Stomach (tissue), 8 donors: ENCODE measurements at regions not wholly inside any gene's neighbourhood (a gene's known extent, or its start where the extent isn't known, plus 50 kb on each side); places are given as distances from the start of the nearest gene placed in this dataset.
"Not testable (repeated sequence)": the region's sequence is repeated elsewhere in the genome, so short reads cannot be mapped to it uniquely, and the experiment has no call there.

Experiments used
- DNase-seq, 2 donors: peaks; one replicate each; pipeline versions ENCODE4 v3.0.0 to v3.0.0-alpha.2; 2013 to 2019
- H3K27ac ChIP-seq, 5 donors: fragments of 200-600 bp in 4 of 5; sonication (generic) in 4 of 5; one replicate each; pipeline ENCODE4 v1.5.1; 2013 to 2019; ENCODE audit warnings: mild to moderate bottlenecking in 1 of 5, moderate library complexity in 1 of 5
- H3K27me3 ChIP-seq, 3 donors: fragments of 200-600 bp; sonication (generic); one replicate each; pipeline ENCODE4 v1.5.1; 2017 to 2019; ENCODE audit warnings: mixed run types in 1 of 3
- H3K36me3 ChIP-seq, 4 donors: fragments of 200-600 bp; sonication (generic); 1 replicate in 3 of 4; 2 replicates in 1 of 4; pipeline ENCODE4 v1.5.1; 2016 to 2019
- H3K4me1 ChIP-seq, 4 donors: fragments of 200-600 bp; sonication (generic); one replicate each; pipeline ENCODE4 v1.5.1; 2016 to 2019
- H3K4me3 ChIP-seq, 4 donors: fragments of 200-600 bp; sonication (generic) in 3 of 4; one replicate each; pipeline ENCODE4 v1.5.1; 2016 to 2019; ENCODE audit warnings: mild to moderate bottlenecking in 1 of 4
- H3K9me3 ChIP-seq, 4 donors: fragments of 200-600 bp; sonication (generic); one replicate each; pipeline ENCODE4 v1.5.1; 2016 to 2019
- EP300 ChIP-seq: sonication (generic); formaldehyde crosslinking; IDR thresholded peaks from one replicate; pipeline ENCODE4 v1.6.1; 2017; ENCODE audit warnings: antibody characterized with exemption
- POLR2A ChIP-seq, 4 donors: fragments of 450-650 bp; IDR thresholded peaks; one replicate each; pipeline ENCODE4 v1.6.1; 2016; ENCODE audit warnings: antibody characterized with exemption in 4 of 4, control low read depth in 2 of 4, mild to moderate bottlenecking in 1 of 4, moderate library complexity in 1 of 4
- POLR2AphosphoS5 ChIP-seq, 3 donors: sonication (generic); formaldehyde crosslinking; IDR thresholded peaks; one replicate each; pipeline ENCODE4 v1.6.1; 2016; ENCODE audit warnings: antibody characterized with exemption in 3 of 3
- WGBS, 5 donors: extraction: QIAGEN DNeasy Blood & Tissue Kit in 3 of 5; methylation state at CpG; one replicate each; pipeline versions ENCODE4 v1.1.5 to v1.1.7; 2013 to 2018; 5-methylcytosine and 5-hydroxymethylcytosine counted together
- intact Hi-C: fragments of 100-400 bp; cut with DNase I; formaldehyde crosslinking; loops from one replicate; pipeline ENCODE4 v1.15.1; 2023; ENCODE audit warnings: low total_unique reads
- TF ChIP-seq, protein P1 (sequence below), 7 experiments: fragments of 450-650 bp in 4 of 7; fragments of 200-600 bp in 3 of 7; sonication (generic) in 3 of 7; IDR thresholded peaks; one replicate each; pipeline ENCODE4 v1.5.1; 2016 to 2019; ENCODE audit warnings: antibody characterized with exemption in 7 of 7, control low read depth in 2 of 7, mild to moderate bottlenecking in 1 of 7
- donor health status: healthy with polysubstance abuse.
- donor health status: Bipolar disorder and iron deficiency.
- donor health status: healthy.

DNA sequence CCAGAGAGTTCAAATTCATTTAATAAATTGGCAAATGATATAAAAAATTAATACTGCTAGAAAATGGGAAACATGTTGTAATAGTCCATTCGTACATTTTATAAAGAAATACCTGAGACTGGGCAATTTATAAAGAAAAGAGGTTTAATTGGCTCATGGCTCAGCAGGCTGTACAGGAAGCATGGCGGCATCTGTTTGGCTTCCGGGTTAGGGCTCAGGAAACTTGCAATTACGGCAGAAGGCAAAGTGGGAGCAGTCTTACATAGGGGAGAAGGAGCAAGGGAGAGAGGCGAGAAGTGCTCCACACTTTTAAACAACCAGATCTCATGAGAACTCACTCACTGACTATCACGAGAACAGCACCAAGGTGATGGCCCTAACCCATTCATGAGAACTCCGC, 512.0 kb downstream of the DACH1 start:
- no peak for TF ChIP-seq POLR2A (IDR thresholded peaks at IDR 0.05)
- no peak for TF ChIP-seq EP300
- no peaks in the 10 kb centered on the region for H3K9me3 ChIP-seq
- WGBS, 5 donors, result 90 to 97% (median 94%) methylated on average over 7 of the region's 7 CpGs
- intact Hi-C loops, result no loop called here
- H3K4me3 ChIP-seq, result no peak overlapping the region
- H3K4me1 ChIP-seq, result no peaks in the 10 kb centered on the region
- H3K36me3 ChIP-seq, result no peaks in the 10 kb centered on the region
- H3K27ac ChIP-seq, result no peak overlapping the region
- DNase-seq, result no peak
- H3K27me3 ChIP-seq, result no peaks in the 10 kb centered on the region

DNA sequence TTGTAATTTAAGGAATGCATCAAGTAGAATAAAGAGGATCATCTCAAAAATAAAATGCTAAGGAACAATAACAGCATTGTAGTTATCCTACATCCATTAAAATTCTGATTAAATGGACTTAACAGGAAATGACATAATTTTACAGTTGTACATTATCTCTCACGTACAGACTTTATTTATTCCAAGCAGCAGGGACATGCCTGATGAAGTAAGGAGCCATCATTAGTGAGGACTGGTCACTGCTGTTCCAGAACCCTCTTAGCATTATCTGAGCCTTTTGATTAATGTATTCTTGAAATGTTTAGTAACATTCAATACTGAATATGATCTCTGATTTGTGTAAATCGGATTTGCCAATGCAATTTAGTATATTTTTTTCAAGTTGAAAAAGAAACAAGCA, 516.1 kb downstream of the DACH1 start:
- TF ChIP-seq POLR2AphosphoS5 (IDR thresholded peaks at IDR 0.05) (no peak), EP300 (no peak), POLR2A (IDR thresholded peaks at IDR 0.05) (no peak)
- TF ChIP-seq, protein P1, sequence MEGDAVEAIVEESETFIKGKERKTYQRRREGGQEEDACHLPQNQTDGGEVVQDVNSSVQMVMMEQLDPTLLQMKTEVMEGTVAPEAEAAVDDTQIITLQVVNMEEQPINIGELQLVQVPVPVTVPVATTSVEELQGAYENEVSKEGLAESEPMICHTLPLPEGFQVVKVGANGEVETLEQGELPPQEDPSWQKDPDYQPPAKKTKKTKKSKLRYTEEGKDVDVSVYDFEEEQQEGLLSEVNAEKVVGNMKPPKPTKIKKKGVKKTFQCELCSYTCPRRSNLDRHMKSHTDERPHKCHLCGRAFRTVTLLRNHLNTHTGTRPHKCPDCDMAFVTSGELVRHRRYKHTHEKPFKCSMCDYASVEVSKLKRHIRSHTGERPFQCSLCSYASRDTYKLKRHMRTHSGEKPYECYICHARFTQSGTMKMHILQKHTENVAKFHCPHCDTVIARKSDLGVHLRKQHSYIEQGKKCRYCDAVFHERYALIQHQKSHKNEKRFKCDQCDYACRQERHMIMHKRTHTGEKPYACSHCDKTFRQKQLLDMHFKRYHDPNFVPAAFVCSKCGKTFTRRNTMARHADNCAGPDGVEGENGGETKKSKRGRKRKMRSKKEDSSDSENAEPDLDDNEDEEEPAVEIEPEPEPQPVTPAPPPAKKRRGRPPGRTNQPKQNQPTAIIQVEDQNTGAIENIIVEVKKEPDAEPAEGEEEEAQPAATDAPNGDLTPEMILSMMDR (IDR thresholded peaks at IDR 0.05), result no peak
- H3K9me3 ChIP-seq, result peaks cover 0 to 4% (median 0%) of the 10 kb centered on the region in 4 donors
- DNase-seq, result no peak
- H3K27me3 ChIP-seq, result no peaks in the 10 kb centered on the region
- intact Hi-C loops, result no loop called here
- H3K4me1 ChIP-seq, result no peaks in the 10 kb centered on the region
- H3K27ac ChIP-seq, result no peak overlapping the region
- no peak overlapping the region for H3K4me3 ChIP-seq
- WGBS, 5 donors, result 69 to 83% (median 78%) methylated on average over 2 of the region's 2 CpGs
- H3K36me3 ChIP-seq, result no peaks in the 10 kb centered on the region

DNA sequence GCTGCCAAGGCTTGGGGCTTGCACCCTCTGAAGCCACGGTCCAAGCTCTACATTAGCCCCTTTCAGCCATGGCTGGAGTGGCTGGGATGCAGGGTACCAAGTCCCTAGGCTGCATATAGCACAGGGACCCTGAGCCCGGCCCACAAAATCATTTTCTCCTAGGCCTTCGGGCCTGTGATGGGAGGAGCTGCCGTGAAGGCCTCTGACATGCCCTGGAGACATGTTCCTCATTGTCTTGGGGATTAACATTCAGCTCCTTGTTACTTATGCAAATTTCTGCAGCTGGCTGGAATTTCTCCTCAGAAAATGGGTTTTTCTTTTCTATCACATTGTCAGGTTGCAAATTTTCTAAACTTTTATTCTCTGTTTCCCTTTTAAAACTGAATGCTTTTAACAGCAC, 521.1 kb downstream of the DACH1 start:
- 78 to 91% (median 89%) methylated on average over 4 of the region's 4 CpGs for WGBS, 5 donors
- H3K4me3 ChIP-seq, H3K27me3 ChIP-seq, DNase-seq, H3K36me3 ChIP-seq, intact Hi-C loops, H3K4me1 ChIP-seq, H3K27ac ChIP-seq: not testable (repeated sequence)
- H3K9me3 ChIP-seq, result peaks cover 0 to 12% (median 6%) of the 10 kb centered on the region in 4 donors

- DNase-seq, result no peak
- Histone ChIP-seq H3K27ac (no peak overlapping the region), H3K36me3 (no peaks in the 10 kb centered on the region), H3K27me3 (no peaks in the 10 kb centered on the region), H3K9me3 (peaks cover 0 to 5% (median 0%) of the 10 kb centered on the region in 4 donors), H3K4me1 (no peaks in the 10 kb centered on the region), H3K4me3 (no peak overlapping the region)
- intact Hi-C loops, result no loop called here
- no peak for TF ChIP-seq POLR2A (IDR thresholded peaks at IDR 0.05)
- TF ChIP-seq, protein P1 (IDR thresholded peaks at IDR 0.05), result no peak
- TF ChIP-seq POLR2AphosphoS5 (IDR thresholded peaks at IDR 0.05), result no peak
- no peak for TF ChIP-seq EP300
- WGBS, 5 donors, result 90 to 98% (median 94%) methylated on average over 1 of the region's 1 CpG
Observed at GRCh38 chr13:71339736-71340135, 527.3 kb downstream of the DACH1 start.

- DNase-seq, result no peak
- Histone ChIP-seq H3K4me3 (no peak overlapping the region), H3K36me3 (no peaks in the 10 kb centered on the region), H3K9me3 (no peaks in the 10 kb centered on the region), H3K27ac (no peak overlapping the region), H3K27me3 (no peaks in the 10 kb centered on the region), H3K4me1 (no peaks in the 10 kb centered on the region)
- WGBS, 5 donors, result 66 to 92% (median 85%) methylated on average over 1 of the region's 1 CpG
- intact Hi-C loops, result no loop called here
- no peak for TF ChIP-seq EP300
- TF ChIP-seq, protein P1 (IDR thresholded peaks at IDR 0.05), result no peak
Observed at GRCh38 chr13:71339005-71339404, 528.0 kb downstream of the DACH1 start.

- Histone ChIP-seq H3K4me3 (no peak overlapping the region), H3K36me3 (no peaks in the 10 kb centered on the region), H3K9me3 (no peaks in the 10 kb centered on the region), H3K27ac (no peak overlapping the region), H3K27me3 (no peaks in the 10 kb centered on the region), H3K4me1 (no peaks in the 10 kb centered on the region)
- WGBS, 5 donors, result 71 to 88% (median 83%) methylated on average over 3 of the region's 3 CpGs
- no peak for DNase-seq
- intact Hi-C loops, result no loop called here
- TF ChIP-seq, protein P1 (IDR thresholded peaks at IDR 0.05), result no peak
- TF ChIP-seq POLR2AphosphoS5 (IDR thresholded peaks at IDR 0.05), result no peak
- TF ChIP-seq EP300, result no peak
- no peak for TF ChIP-seq POLR2A (IDR thresholded peaks at IDR 0.05)
Observed at GRCh38 chr13:71338070-71338469, 528.9 kb downstream of the DACH1 start.
